ENCODE measurements at regions not wholly inside any gene's neighbourhood (a gene's known extent, or its start where the extent isn't known, plus 50 kb on each side); places are given as distances from the start of the nearest gene placed in this dataset.

- Mint-ChIP-seq H3K27me3 (peaks cover 25% of the 10 kb centered on the region), H3K4me1 (ENCODE audit: low read depth) (no peaks in the 10 kb centered on the region), H3K27ac (no peak overlapping the region), H3K36me3 (ENCODE audit: low read depth) (no peaks in the 10 kb centered on the region), H3K9me3 (peaks cover 7% of the 10 kb centered on the region), H3K4me3 (no peak overlapping the region)
Observed at GRCh38 chr9:126211441-126212074, 115.1 kb upstream of the MVB12B start.

- H3K4me3 Mint-ChIP-seq = no peak overlapping the region
- H3K27me3 Mint-ChIP-seq = peaks cover 33% of the 10 kb centered on the region
- no peak overlapping the region for H3K27ac Mint-ChIP-seq
- no peaks in the 10 kb centered on the region for H3K36me3 Mint-ChIP-seq (ENCODE audit: low read depth)
- H3K4me1 Mint-ChIP-seq (ENCODE audit: low read depth) = no peaks in the 10 kb centered on the region
- peaks cover 7% of the 10 kb centered on the region for H3K9me3 Mint-ChIP-seq
Observed at GRCh38 chr9:126215486-126215885, 111.1 kb upstream of the MVB12B start.

GRCh38 chr9:126216826-126217225 is 109.8 kb upstream of the MVB12B start:
- Mint-ChIP-seq H3K36me3 (ENCODE audit: low read depth) (no peaks in the 10 kb centered on the region), H3K4me1 (ENCODE audit: low read depth) (no peaks in the 10 kb centered on the region), H3K27me3 (peaks cover 45% of the 10 kb centered on the region), H3K27ac (no peak overlapping the region), H3K4me3 (no peak overlapping the region), H3K9me3 (peaks cover 7% of the 10 kb centered on the region)

GRCh38 chr9:126217250-126217653 is 109.4 kb upstream of the MVB12B start:
- Mint-ChIP-seq H3K4me3 (no peak overlapping the region), H3K36me3 (ENCODE audit: low read depth) (no peaks in the 10 kb centered on the region), H3K27ac (no peak overlapping the region), H3K9me3 (peaks cover 7% of the 10 kb centered on the region), H3K27me3 (peaks cover 49% of the 10 kb centered on the region), H3K4me1 (ENCODE audit: low read depth) (no peaks in the 10 kb centered on the region)

GRCh38 chr9:126217797-126218196 is 108.8 kb upstream of the MVB12B start:
- no peak overlapping the region for H3K4me3 Mint-ChIP-seq
- no peaks in the 10 kb centered on the region for H3K36me3 Mint-ChIP-seq (ENCODE audit: low read depth)
- no peak overlapping the region for H3K27ac Mint-ChIP-seq
- H3K9me3 Mint-ChIP-seq = peaks cover 7% of the 10 kb centered on the region
- peaks cover 51% of the 10 kb centered on the region for H3K27me3 Mint-ChIP-seq
- H3K4me1 Mint-ChIP-seq (ENCODE audit: low read depth) = no peaks in the 10 kb centered on the region

- Mint-ChIP-seq H3K4me1 (ENCODE audit: low read depth) (no peaks in the 10 kb centered on the region), H3K4me3 (no peak overlapping the region), H3K27ac (no peak overlapping the region), H3K9me3 (peaks cover 7% of the 10 kb centered on the region), H3K27me3 (peaks cover 56% of the 10 kb centered on the region), H3K36me3 (ENCODE audit: low read depth) (no peaks in the 10 kb centered on the region)
Observed at GRCh38 chr9:126218359-126219125, 108.1 kb upstream of the MVB12B start.

GRCh38 chr9:126219166-126219565 is 107.5 kb upstream of the MVB12B start:
- peaks cover 62% of the 10 kb centered on the region for H3K27me3 Mint-ChIP-seq

GRCh38 chr9:126219648-126220063 is 107.0 kb upstream of the MVB12B start:
- H3K4me3 Mint-ChIP-seq = no peak overlapping the region
- peaks cover 66% of the 10 kb centered on the region for H3K27me3 Mint-ChIP-seq
- H3K27ac Mint-ChIP-seq = no peak overlapping the region
- no peaks in the 10 kb centered on the region for H3K36me3 Mint-ChIP-seq (ENCODE audit: low read depth)
- peaks cover 2% of the 10 kb centered on the region for H3K9me3 Mint-ChIP-seq
- no peaks in the 10 kb centered on the region for H3K4me1 Mint-ChIP-seq (ENCODE audit: low read depth)

More at GRCh38 chr9:126219166-126219565, 107.5 kb upstream of the MVB12B start:
- H3K4me1 Mint-ChIP-seq (ENCODE audit: low read depth) = no peaks in the 10 kb centered on the region
- no peaks in the 10 kb centered on the region for H3K36me3 Mint-ChIP-seq (ENCODE audit: low read depth)
- no peak overlapping the region for H3K27ac Mint-ChIP-seq
- peaks cover 6% of the 10 kb centered on the region for H3K9me3 Mint-ChIP-seq
- H3K4me3 Mint-ChIP-seq = no peak overlapping the region

GRCh38 chr9:126221480-126221879 is 105.1 kb upstream of the MVB12B start:
- no peaks in the 10 kb centered on the region for H3K9me3 Mint-ChIP-seq
- H3K27ac Mint-ChIP-seq = no peak overlapping the region
- H3K27me3 Mint-ChIP-seq = peaks cover 57% of the 10 kb centered on the region
- no peaks in the 10 kb centered on the region for H3K36me3 Mint-ChIP-seq (ENCODE audit: low read depth)
- H3K4me3 Mint-ChIP-seq = no peak overlapping the region
- H3K4me1 Mint-ChIP-seq (ENCODE audit: low read depth) = no peaks in the 10 kb centered on the region

- Mint-ChIP-seq H3K9me3 (no peaks in the 10 kb centered on the region), H3K4me1 (ENCODE audit: low read depth) (no peaks in the 10 kb centered on the region), H3K4me3 (no peak overlapping the region), H3K36me3 (ENCODE audit: low read depth) (no peaks in the 10 kb centered on the region), H3K27me3 (peaks cover 60% of the 10 kb centered on the region), H3K27ac (no peak overlapping the region)
Observed at GRCh38 chr9:126222363-126222834, 104.2 kb upstream of the MVB12B start.

GRCh38 chr9:126222835-126223431 is 103.7 kb upstream of the MVB12B start:
- Mint-ChIP-seq H3K27ac (no peak overlapping the region), H3K4me3 (no peak overlapping the region), H3K36me3 (ENCODE audit: low read depth) (no peaks in the 10 kb centered on the region), H3K9me3 (no peaks in the 10 kb centered on the region), H3K4me1 (ENCODE audit: low read depth) (no peaks in the 10 kb centered on the region), H3K27me3 (peaks cover 57% of the 10 kb centered on the region)

GRCh38 chr9:126223798-126224531 is 102.7 kb upstream of the MVB12B start:
- Mint-ChIP-seq H3K4me3 (no peak overlapping the region), H3K4me1 (ENCODE audit: low read depth) (no peaks in the 10 kb centered on the region), H3K36me3 (ENCODE audit: low read depth) (no peaks in the 10 kb centered on the region), H3K9me3 (no peaks in the 10 kb centered on the region), H3K27ac (no peak overlapping the region), H3K27me3 (peaks cover 57% of the 10 kb centered on the region)

GRCh38 chr9:126225611-126226609 is 100.7 kb upstream of the MVB12B start:
- H3K27ac Mint-ChIP-seq = no peak overlapping the region
- peaks cover 46% of the 10 kb centered on the region for H3K27me3 Mint-ChIP-seq
- H3K4me1 Mint-ChIP-seq (ENCODE audit: low read depth) = no peaks in the 10 kb centered on the region
- H3K9me3 Mint-ChIP-seq = no peaks in the 10 kb centered on the region
- no peak overlapping the region for H3K4me3 Mint-ChIP-seq
- H3K36me3 Mint-ChIP-seq (ENCODE audit: low read depth) = no peaks in the 10 kb centered on the region
